Left kidney (tissue), 1 donor: ENCODE measurements at regions not wholly inside any gene's neighbourhood (a gene's known extent, or its start where the extent isn't known, plus 50 kb on each side); places are given as distances from the start of the nearest gene placed in this dataset.
A peak's percentile ranks its signal among the peaks of the same experiment; 100 is the strongest.

Source experiments
- DNase-seq: peaks from one replicate; pipeline ENCODE4 v3.0.0-alpha.2; 2013

DNA sequence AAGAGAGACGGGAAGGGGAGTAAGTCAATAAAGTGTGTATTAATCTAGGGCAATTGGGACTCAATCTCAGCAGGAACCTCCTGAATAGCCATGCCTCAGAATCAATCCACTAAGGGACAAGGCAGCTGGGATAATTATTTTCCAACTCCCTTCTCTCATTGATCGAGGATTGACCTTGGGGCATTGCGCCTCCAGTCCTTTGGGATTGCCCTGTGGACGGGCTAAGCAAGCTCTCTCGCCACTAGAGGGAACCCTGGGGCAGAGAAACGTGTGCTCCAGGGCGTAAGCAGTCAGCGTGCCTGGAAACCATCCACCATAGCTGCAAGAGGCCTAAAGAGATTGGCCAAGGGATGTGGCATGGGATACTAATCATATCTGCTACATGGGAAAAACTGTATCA, 53.9 kb upstream of the ERCC4 start:
- peak; percentile 51 for DNase-seq
